Stimulated activated naive B cell treated with anti-CD40 and anti-IgM and Interleukin-4, amounts not matched to agents 10 μg/mL and 1 μg/mL and 100 μg/mL, for 72 hours (primary cell): ENCODE measurements at regions not wholly inside any gene's neighbourhood (a gene's known extent, or its start where the extent isn't known, plus 50 kb on each side); places are given as distances from the start of the nearest gene placed in this dataset.

Source experiments
- ATAC-seq, 2 donors: fragments of 150-1000 bp; cut with Tn5 transposase; replicated peaks; 2 replicates each; pipeline ENCODE4 v1.10.0; 2021; ENCODE audit warnings: moderate library complexity in 1 of 2
- DNase-seq: peaks from one replicate; pipeline ENCODE4 v3.0.0; 2021
- H3K27ac Mint-ChIP-seq: one replicate; pipeline ENCODE4 v1.8.0; 2022; ENCODE audit warnings: mild to moderate bottlenecking, mixed read lengths
- H3K27me3 Mint-ChIP-seq, 2 donors: one replicate each; pipeline ENCODE4 v1.8.0; 2022; ENCODE audit warnings: mixed read lengths in 2 of 2
- H3K36me3 Mint-ChIP-seq, 2 donors: one replicate each; pipeline ENCODE4 v1.8.0; 2022; ENCODE audit warnings: mixed read lengths in 2 of 2, mild to moderate bottlenecking in 1 of 2
- H3K4me1 Mint-ChIP-seq, 2 donors: one replicate each; pipeline ENCODE4 v1.8.0; 2022; ENCODE audit warnings: mixed read lengths in 2 of 2, mild to moderate bottlenecking in 1 of 2
- H3K4me3 Mint-ChIP-seq, 2 donors: one replicate each; pipeline ENCODE4 v1.8.0; 2022; ENCODE audit warnings: mild to moderate bottlenecking in 2 of 2, mixed read lengths in 2 of 2, moderate library complexity in 1 of 2
- H3K9me3 Mint-ChIP-seq, 2 donors: one replicate each; pipeline ENCODE4 v1.8.0; 2022; ENCODE audit warnings: mixed read lengths in 2 of 2, mild to moderate bottlenecking in 1 of 2

DNA sequence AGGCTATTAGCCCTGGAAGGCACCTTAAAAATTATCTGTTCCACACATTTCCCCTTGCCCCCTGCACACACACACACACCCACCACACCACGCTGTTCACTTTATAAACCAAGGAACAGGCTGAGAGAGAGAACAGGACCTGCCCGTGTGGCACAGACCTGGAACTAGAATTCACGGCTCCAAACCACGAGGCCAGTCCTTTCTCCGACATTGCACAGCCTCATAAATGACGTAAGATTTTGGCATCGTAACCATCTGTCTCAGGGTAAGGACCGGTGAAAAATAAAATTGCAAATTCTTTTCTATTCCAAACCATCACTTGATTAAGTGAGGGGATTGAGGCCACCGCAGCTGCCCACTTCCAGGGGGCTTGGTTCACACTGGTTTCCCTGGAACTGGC lies 330.3 kb downstream of the BCOR start:
- H3K4me3 Mint-ChIP-seq: no peak overlapping the region
- peaks cover 0 to 4% of the 10 kb centered on the region in 2 donors for H3K9me3 Mint-ChIP-seq
- no peaks in the 10 kb centered on the region for H3K36me3 Mint-ChIP-seq

DNA sequence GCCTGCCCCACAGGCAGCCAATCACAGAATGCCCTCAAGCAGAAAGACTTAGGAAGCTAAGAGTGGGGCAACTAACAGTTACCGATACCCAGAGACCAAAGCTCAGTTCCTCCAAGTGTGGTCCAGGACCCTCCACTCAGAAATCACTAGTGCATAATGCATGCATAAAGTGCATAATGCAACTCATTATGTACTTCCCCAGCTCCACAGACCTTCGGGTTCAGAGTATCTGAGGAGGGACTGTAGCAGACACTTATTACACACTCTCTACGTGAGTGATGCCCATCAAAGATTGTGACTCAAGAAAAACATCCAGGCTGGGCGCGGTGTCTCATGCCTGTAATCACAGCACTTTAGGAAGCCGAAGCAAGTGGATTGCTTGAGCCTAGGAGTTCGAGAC lies 328.0 kb downstream of the BCOR start:
- no peak overlapping the region for H3K27ac Mint-ChIP-seq
- H3K36me3 Mint-ChIP-seq: no peaks in the 10 kb centered on the region
- ATAC-seq (peak; percentile 68 to 79), DNase-seq (no peak)
- H3K4me1 Mint-ChIP-seq: peaks cover 9% of the 10 kb centered on the region in 2 donors
- H3K4me3 Mint-ChIP-seq: no peak overlapping the region
- peaks cover 0 to 39% of the 10 kb centered on the region in 2 donors for H3K27me3 Mint-ChIP-seq
- peaks cover 0 to 4% of the 10 kb centered on the region in 2 donors for H3K9me3 Mint-ChIP-seq

More for the DNA sequence above, 330.3 kb downstream of the BCOR start:
- H3K4me1 Mint-ChIP-seq: peaks cover 7 to 8% of the 10 kb centered on the region in 2 donors
- DNase-seq (no peak), ATAC-seq (no peak)
- H3K27me3 Mint-ChIP-seq: peaks cover 0 to 26% of the 10 kb centered on the region in 2 donors
- no peak overlapping the region for H3K27ac Mint-ChIP-seq

GRCh38 chrX:39771089-39771488 lies 326.7 kb downstream of the BCOR start:
- no peak for DNase-seq
- Mint-ChIP-seq H3K4me3 (no peak overlapping the region), H3K27ac (no peak overlapping the region), H3K9me3 (peaks cover 0 to 4% of the 10 kb centered on the region in 2 donors), H3K4me1 (peaks cover 8 to 10% of the 10 kb centered on the region in 2 donors), H3K27me3 (peaks cover 0 to 41% of the 10 kb centered on the region in 2 donors), H3K36me3 (no peaks in the 10 kb centered on the region)
- ATAC-seq: no peak

- H3K27me3 Mint-ChIP-seq: peaks cover 0 to 42% of the 10 kb centered on the region in 2 donors
- peak overlapping the region; percentile 2 to 53 for H3K4me3 Mint-ChIP-seq
- DNase-seq: no peak
- H3K9me3 Mint-ChIP-seq: peaks cover 0 to 4% of the 10 kb centered on the region in 2 donors
- peaks cover 10 to 13% of the 10 kb centered on the region in 2 donors for H3K4me1 Mint-ChIP-seq
- peak; percentile 41 to 44 for ATAC-seq
- no peak overlapping the region for H3K27ac Mint-ChIP-seq
- H3K36me3 Mint-ChIP-seq: no peaks in the 10 kb centered on the region
Measured at GRCh38 chrX:39772057-39772832, 325.5 kb downstream of the BCOR start.

DNA sequence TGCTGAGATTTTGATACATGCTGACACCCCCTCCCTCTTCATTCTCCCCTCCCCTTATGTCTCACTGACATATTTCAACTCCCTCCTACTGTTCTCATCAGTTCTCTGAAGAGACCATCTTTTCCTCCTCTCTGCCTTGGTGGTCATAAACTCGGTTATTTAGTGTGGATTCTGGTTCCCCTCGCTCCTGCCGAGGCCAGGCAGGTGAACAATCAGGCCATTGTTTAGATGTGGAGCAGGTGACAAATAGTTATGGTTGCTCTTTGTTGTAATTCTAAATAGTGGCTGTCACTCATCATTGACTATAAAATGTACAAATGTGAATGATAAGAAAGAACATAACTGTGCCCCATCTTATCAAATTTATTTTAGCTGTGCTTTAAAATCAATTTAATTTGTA lies 324.6 kb downstream of the BCOR start:
- Mint-ChIP-seq H3K4me1 (peaks cover 15 to 22% of the 10 kb centered on the region in 2 donors), H3K36me3 (no peaks in the 10 kb centered on the region), H3K4me3 (no peak overlapping the region), H3K9me3 (peaks cover 0 to 4% of the 10 kb centered on the region in 2 donors), H3K27ac (no peak overlapping the region), H3K27me3 (peaks cover 0 to 38% of the 10 kb centered on the region in 2 donors)
- DNase-seq (no peak), ATAC-seq (no peak)

DNA sequence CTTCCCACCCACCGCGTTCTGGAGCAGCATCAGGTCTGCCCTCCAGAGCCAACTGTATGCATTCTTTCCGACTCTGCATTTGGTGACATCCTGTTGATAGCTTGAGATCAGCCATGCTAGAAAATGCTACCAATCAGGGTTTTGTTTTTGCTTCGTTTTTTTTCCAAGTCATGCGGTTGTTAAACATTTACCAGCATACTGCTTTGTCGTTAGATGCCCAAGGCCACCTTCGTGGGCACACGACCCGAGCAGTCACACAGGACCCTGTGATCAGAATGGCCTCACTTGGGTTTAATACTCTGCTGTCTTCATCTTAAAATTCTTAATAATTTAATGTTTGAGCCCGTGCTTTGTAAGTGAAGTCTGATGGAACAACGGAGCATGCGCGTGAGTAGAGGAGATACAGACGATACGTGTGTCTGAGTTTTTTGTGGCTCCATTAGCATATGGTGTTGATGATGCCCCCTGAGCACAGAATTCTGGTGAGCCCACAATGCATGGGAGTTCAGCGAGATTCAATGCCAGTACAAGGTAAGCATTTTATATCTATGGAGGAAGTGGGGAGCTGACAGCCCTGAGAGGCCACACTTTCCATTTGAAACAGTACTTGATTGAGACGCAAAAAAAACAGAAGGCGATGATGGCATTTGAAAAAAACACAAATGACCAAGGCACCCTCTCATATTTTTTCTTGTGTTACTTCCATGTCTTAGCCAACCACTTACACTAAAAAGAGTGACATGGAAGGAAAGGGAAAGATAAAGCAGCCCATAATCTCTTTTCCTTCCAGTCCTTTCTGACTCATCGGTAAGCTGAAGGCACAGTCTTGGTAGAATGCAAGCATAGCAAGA lies 323.6 kb downstream of the BCOR start:
- Mint-ChIP-seq H3K36me3 (no peaks in the 10 kb centered on the region), H3K27ac (no peak overlapping the region), H3K4me3 (no peak overlapping the region), H3K9me3 (peaks cover 0 to 4% of the 10 kb centered on the region in 2 donors), H3K4me1 (peaks cover 17 to 30% of the 10 kb centered on the region in 2 donors), H3K27me3 (peaks cover 0 to 43% of the 10 kb centered on the region in 2 donors)
- DNase-seq (no peak), ATAC-seq (no peak)

DNA sequence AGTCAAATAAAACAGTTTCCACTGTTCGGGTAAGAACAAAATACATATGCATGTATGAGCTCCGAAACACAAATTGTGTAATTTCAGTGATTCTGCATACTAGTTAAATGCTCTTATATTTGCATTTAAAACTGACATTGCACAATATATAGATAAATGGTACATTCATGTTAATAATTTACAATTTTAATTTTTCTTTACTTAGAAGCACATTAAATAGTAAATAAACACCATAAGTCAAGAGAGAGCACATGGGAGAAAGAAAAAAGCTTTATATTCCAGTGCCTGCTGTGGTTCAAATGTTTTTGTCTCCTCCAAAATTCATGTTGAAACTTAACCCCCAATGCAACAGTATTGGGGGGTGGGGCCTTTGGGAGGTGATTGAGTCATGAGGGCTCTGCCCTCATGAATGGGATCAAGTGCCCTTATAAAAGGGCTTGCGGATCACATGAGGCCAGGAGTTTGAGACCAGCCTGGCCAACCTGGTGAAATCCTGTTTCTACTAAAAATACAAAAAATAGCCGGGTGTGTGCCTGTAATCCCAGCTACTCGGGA lies 322.9 kb downstream of the BCOR start:
- H3K4me1 Mint-ChIP-seq: peaks cover 17 to 30% of the 10 kb centered on the region in 2 donors
- no peak overlapping the region for H3K4me3 Mint-ChIP-seq
- ATAC-seq: no peak
- peaks cover 0 to 2% of the 10 kb centered on the region in 2 donors for H3K36me3 Mint-ChIP-seq
- DNase-seq: no peak
- H3K27me3 Mint-ChIP-seq: peaks cover 0 to 43% of the 10 kb centered on the region in 2 donors
- H3K9me3 Mint-ChIP-seq: peaks cover 0 to 7% of the 10 kb centered on the region in 2 donors
- H3K27ac Mint-ChIP-seq: no peak overlapping the region

DNA sequence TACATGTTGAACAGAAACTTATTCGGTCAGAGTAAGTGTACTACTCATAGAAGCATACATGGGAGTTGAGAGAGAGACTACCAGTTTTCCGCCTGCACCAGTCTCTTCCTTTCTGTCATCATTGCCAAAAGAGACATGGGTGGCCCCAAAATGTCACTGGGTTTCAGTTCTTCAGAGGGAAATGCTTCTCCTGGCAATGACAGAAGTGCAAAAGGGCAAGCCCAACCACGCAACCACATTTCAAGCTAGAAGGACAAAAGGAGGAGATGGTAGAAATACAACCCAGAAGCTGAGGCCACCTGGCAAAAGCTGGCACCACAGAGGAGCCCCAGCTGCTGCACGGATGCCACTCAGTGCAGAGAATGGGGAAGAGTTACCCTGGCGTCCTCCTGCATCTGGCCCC lies 320.1 kb downstream of the BCOR start:
- peak overlapping the region; percentile 21 for H3K27ac Mint-ChIP-seq
- peaks cover 11 to 26% of the 10 kb centered on the region in 2 donors for H3K4me1 Mint-ChIP-seq
- DNase-seq (peak; percentile 57), ATAC-seq (peak; percentile 88 to 91)
- peak overlapping the region in 1 of 2 donors; percentile 1 for H3K4me3 Mint-ChIP-seq
- peaks cover 3 to 9% of the 10 kb centered on the region in 2 donors for H3K9me3 Mint-ChIP-seq
- H3K36me3 Mint-ChIP-seq: peaks cover 0 to 8% of the 10 kb centered on the region in 2 donors
- H3K27me3 Mint-ChIP-seq: peaks cover 0 to 22% of the 10 kb centered on the region in 2 donors

GRCh38 chrX:39779952-39780783 lies 317.6 kb downstream of the BCOR start:
- Mint-ChIP-seq H3K27ac (peak overlapping the region; percentile 81), H3K36me3 (peaks cover 0 to 8% of the 10 kb centered on the region in 2 donors), H3K27me3 (peaks cover 0 to 9% of the 10 kb centered on the region in 2 donors), H3K9me3 (peaks cover 3 to 9% of the 10 kb centered on the region in 2 donors), H3K4me1 (peaks cover 9 to 26% of the 10 kb centered on the region in 2 donors), H3K4me3 (no peak overlapping the region)
- no peak for DNase-seq
- ATAC-seq: peak; percentile 33 to 36

DNA sequence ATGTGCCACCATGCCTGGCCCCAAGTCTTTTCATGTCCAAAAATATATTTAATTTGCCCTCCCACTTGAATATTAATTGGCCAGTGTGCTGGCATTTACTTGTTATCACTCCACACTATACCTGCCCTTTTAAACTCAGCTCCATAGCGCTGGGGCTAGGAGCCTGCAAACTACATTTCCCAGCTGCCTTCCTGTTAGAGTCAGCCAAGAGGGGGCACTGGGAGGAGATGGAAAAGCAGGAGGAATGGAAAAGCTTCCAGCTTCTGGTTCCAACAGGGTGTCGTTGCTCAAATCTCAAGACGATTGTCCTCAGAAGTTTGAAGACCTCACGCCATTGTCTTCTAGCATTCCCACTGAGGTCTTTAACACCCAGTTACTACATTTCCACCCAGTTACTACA lies 315.5 kb downstream of the BCOR start:
- no peak overlapping the region for H3K4me3 Mint-ChIP-seq
- H3K27ac Mint-ChIP-seq: no peak overlapping the region
- no peak for ATAC-seq
- H3K4me1 Mint-ChIP-seq: peaks cover 7 to 21% of the 10 kb centered on the region in 2 donors
- peaks cover 0 to 9% of the 10 kb centered on the region in 2 donors for H3K27me3 Mint-ChIP-seq
- H3K36me3 Mint-ChIP-seq: peaks cover 0 to 8% of the 10 kb centered on the region in 2 donors
- no peak for DNase-seq
- H3K9me3 Mint-ChIP-seq: peaks cover 3 to 9% of the 10 kb centered on the region in 2 donors

DNA sequence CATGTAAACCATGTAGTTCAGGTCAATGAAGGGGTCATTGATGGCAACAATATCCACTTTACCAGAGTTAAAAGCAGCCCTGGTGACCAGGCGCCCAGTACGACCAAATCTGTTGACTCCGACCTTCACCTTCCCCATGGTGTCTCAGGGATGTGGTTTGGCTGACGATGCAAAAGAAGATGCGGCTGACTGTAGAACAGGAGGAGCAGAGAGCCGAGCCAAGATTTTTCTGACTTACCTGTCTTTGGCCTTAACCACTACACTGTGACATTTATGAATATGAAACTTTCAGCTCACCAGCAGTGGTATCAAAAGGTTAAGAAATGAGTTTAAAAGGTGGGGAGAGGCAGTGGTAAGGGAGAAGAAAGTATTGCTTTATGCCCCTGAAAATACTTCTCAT lies 309.8 kb downstream of the BCOR start:
- no peak overlapping the region for H3K27ac Mint-ChIP-seq
- ATAC-seq: no peak
- H3K4me1 Mint-ChIP-seq: no peaks in the 10 kb centered on the region
- no peak overlapping the region for H3K4me3 Mint-ChIP-seq
- DNase-seq: no peak
- peaks cover 0 to 4% of the 10 kb centered on the region in 2 donors for H3K27me3 Mint-ChIP-seq
- no peaks in the 10 kb centered on the region for H3K36me3 Mint-ChIP-seq
- no peaks in the 10 kb centered on the region for H3K9me3 Mint-ChIP-seq

- ATAC-seq: no peak
- Mint-ChIP-seq H3K27ac (no peak overlapping the region), H3K4me3 (no peak overlapping the region)
Measured at GRCh38 chrX:39788521-39788920, 309.2 kb downstream of the BCOR start.

DNA sequence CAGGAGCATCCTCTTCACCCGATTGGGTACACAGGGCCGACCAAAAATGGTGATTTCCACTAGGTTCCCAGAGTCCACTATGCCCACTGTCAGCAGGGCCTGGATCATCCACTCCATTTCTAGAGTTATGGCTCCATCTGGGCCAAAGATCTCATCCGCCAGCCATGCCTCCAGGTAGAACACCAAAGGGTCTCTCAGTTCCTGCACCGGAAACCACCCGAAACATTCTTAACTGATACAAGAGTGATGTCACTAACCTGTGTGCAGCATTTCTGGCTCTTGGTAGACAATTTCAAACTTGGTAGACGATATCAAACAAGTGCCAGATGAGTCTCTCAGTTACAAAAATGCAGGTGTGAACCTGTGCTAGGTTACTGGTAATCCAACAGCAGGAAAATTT lies 306.1 kb downstream of the BCOR start:
- Mint-ChIP-seq H3K9me3 (no peaks in the 10 kb centered on the region), H3K4me1 (no peaks in the 10 kb centered on the region), H3K27ac (no peak overlapping the region)

More at GRCh38 chrX:39788521-39788920, 309.2 kb downstream of the BCOR start:
- DNase-seq: no peak
- Mint-ChIP-seq H3K4me1 (no peaks in the 10 kb centered on the region), H3K27me3 (peaks cover 0 to 4% of the 10 kb centered on the region in 2 donors), H3K9me3 (no peaks in the 10 kb centered on the region), H3K36me3 (no peaks in the 10 kb centered on the region)

More for the DNA sequence above, 306.1 kb downstream of the BCOR start:
- H3K27me3 Mint-ChIP-seq: peaks cover 0 to under 1% of the 10 kb centered on the region in 2 donors
- H3K4me3 Mint-ChIP-seq: no peak overlapping the region
- ATAC-seq: no peak
- DNase-seq: no peak
- H3K36me3 Mint-ChIP-seq: no peaks in the 10 kb centered on the region
